HCT116 (cell line): ENCODE measurements at regions not wholly inside any gene's neighbourhood (a gene's known extent, or its start where the extent isn't known, plus 50 kb on each side); places are given as distances from the start of the nearest gene placed in this dataset.

Experiments used
- ATAC-seq: fragments of 200-7000 bp; cut with Tn5 transposase; 2 replicates; pipeline ENCODE4 v1.9.1; 2020; ENCODE audit warnings: mild to moderate bottlenecking, moderate library complexity
- BruUV-seq: library from RNA; stranded (reverse); fragments of 400-500 nt; replicated peaks from 2 replicates; lab custom pipeline; 2021; lab: Mats Ljungman, UMichigan
- CTCF ChIA-PET: fragments of 300-600 bp; sonication (Branson Sonifier 250); formaldehyde crosslinking; loops from one replicate; lab custom pipeline; 2021; ENCODE audit warnings: antibody characterized with exemption; lab: Charles Lee
- POLR2A ChIA-PET: fragments of 300-600, 350-600 bp; sonication (Branson Sonifier 250); formaldehyde crosslinking; loops from one replicate; lab custom pipeline; 2021; ENCODE audit warnings: antibody characterized with exemption; lab: Charles Lee
- RAD21 ChIA-PET, 2 experiments: fragments of 300-600 bp; sonication (Branson Sonifier 250); formaldehyde crosslinking; loops; one replicate each; lab custom pipeline; 2023; ENCODE audit warnings: low total read pairs in 2 of 2; ENCODE audit not compliant: uncharacterized antibody in 2 of 2, unreplicated experiment in 2 of 2, low non-redundant PET in 1 of 2; lab: Charles Lee
- DNase-seq: peaks from one replicate; pipeline ENCODE4 v3.0.0-alpha.2; 2010; ENCODE audit warnings: low read depth, low spot score
- H2AFZ ChIP-seq: fragments of 200-600 bp; shearing (Covaris generic), sonication (generic); 2 replicates; pipeline ENCODE4 v1.6.1; 2017; ENCODE audit warnings: low read depth, mixed run types, mixed read lengths, antibody characterized with exemption, low read length; ENCODE audit not compliant: poor library complexity, severe bottlenecking
- H3K27ac ChIP-seq: 2 replicates; pipeline ENCODE4 v1.5.1; 2012; ENCODE audit warnings: low read depth, low read length
- H3K27me3 ChIP-seq: fragments of 200-600 bp; sonication (generic); 2 replicates; pipeline ENCODE4 v1.6.1; 2016; ENCODE audit warnings: mixed run types, low read length, mixed read lengths; ENCODE audit not compliant: insufficient read depth
- H3K36me3 ChIP-seq, 2 experiments: fragments of 200-500 bp in 1 of 2; fragments of 200-600 bp in 1 of 2; sonication (Bioruptor generic) in 1 of 2; sonication (generic) in 1 of 2; 2 replicates each; pipeline versions ENCODE4 v1.5.1 to v1.6.1; 2014 to 2016; ENCODE audit warnings: low read length in 2 of 2, inconsistent platforms in 1 of 2, mixed read lengths in 1 of 2, mixed run types in 1 of 2; ENCODE audit not compliant: insufficient read depth in 2 of 2, control insufficient read depth in 1 of 2
- H3K4me1 ChIP-seq, 2 experiments: fragments of 200-600 bp in 1 of 2; sonication (generic) in 1 of 2; 2 replicates each; pipeline versions ENCODE4 v1.5.1 to v1.6.1; 2012 to 2017; ENCODE audit warnings: low read length in 2 of 2, inconsistent platforms in 1 of 2, mild to moderate bottlenecking in 1 of 2, mixed read lengths in 1 of 2, mixed run types in 1 of 2, moderate library complexity in 1 of 2; ENCODE audit not compliant: insufficient read depth in 2 of 2, control insufficient read depth in 1 of 2
- H3K4me2 ChIP-seq: fragments of 200-600 bp; sonication (generic); 2 replicates; pipeline ENCODE4 v1.6.1; 2017; ENCODE audit warnings: mixed run types, low read length, mixed read lengths
- H3K4me3 ChIP-seq, 2 experiments: fragments of 200-600 bp in 1 of 2; sonication (generic) in 1 of 2; replicated peaks in 1 of 2; 2 replicates each; pipeline ENCODE4 v1.5.1; 2011 to 2016; ENCODE audit warnings: low read length in 2 of 2, control low read depth in 1 of 2, low read depth in 1 of 2, mild to moderate bottlenecking in 1 of 2, mixed read lengths in 1 of 2, mixed run types in 1 of 2
- H3K79me2 ChIP-seq: fragments of 200-600 bp; sonication (generic); 2 replicates; pipeline ENCODE4 v1.6.1; 2017; ENCODE audit warnings: mild to moderate bottlenecking, mixed run types, low read length, moderate library complexity, mixed read lengths; ENCODE audit not compliant: insufficient read depth
- H3K9ac ChIP-seq: fragments of 200-600 bp; sonication (generic); 2 replicates; pipeline ENCODE4 v1.6.1; 2016; ENCODE audit warnings: low read length, mixed read lengths
- H3K9me2 ChIP-seq: fragments of 200-600 bp; sonication (generic), shearing (Covaris generic); 2 replicates; pipeline ENCODE4 v1.6.1; 2017; ENCODE audit warnings: mixed run types, mild to moderate bottlenecking, moderate library complexity; ENCODE audit not compliant: insufficient read depth
- H3K9me3 ChIP-seq, 2 experiments: fragments of 200-500 bp in 1 of 2; fragments of 200-600 bp in 1 of 2; sonication (Bioruptor generic) in 1 of 2; sonication (generic) in 1 of 2; 2 replicates each; pipeline ENCODE4 v1.6.1; 2014 to 2017; ENCODE audit warnings: low read length in 2 of 2, mixed read lengths in 2 of 2, inconsistent platforms in 1 of 2, low read depth in 1 of 2, mild to moderate bottlenecking in 1 of 2, mixed run types in 1 of 2, moderate library complexity in 1 of 2; ENCODE audit not compliant: control insufficient read depth in 1 of 2, insufficient read depth in 1 of 2
- H4K20me1 ChIP-seq: fragments of 200-600 bp; sonication (generic), shearing (Covaris generic); 2 replicates; pipeline ENCODE4 v1.6.1; 2017; ENCODE audit warnings: mixed run types, mild to moderate bottlenecking, moderate library complexity; ENCODE audit not compliant: insufficient read depth
- CBX3 ChIP-seq: IDR thresholded peaks from 2 replicates; pipeline ENCODE4 v1.6.1; 2012; ENCODE audit warnings: low read depth
- CEBPB ChIP-seq: IDR thresholded peaks from 2 replicates; pipeline ENCODE4 v1.6.1; 2012; ENCODE audit warnings: low read depth
- EGR1 ChIP-seq: IDR thresholded peaks from 2 replicates; pipeline ENCODE4 v1.6.1; 2012; ENCODE audit warnings: low read depth
- ELF1 ChIP-seq: IDR thresholded peaks from 2 replicates; pipeline ENCODE4 v1.6.1; 2012; ENCODE audit warnings: low read depth, borderline replicate concordance
- EZH2 ChIP-seq: fragments of 200-600 bp; sonication (generic); IDR thresholded peaks from 2 replicates; pipeline ENCODE4 v1.6.1; 2017; ENCODE audit warnings: antibody characterized with exemption, mixed run types
- FOSL1 ChIP-seq: IDR thresholded peaks from 2 replicates; pipeline ENCODE4 v1.6.1; 2012; ENCODE audit warnings: low read depth
- JUND ChIP-seq: IDR thresholded peaks from 2 replicates; pipeline ENCODE4 v1.6.1; 2012
- POLR2A ChIP-seq: IDR thresholded peaks from 2 replicates; pipeline ENCODE4 v1.7.0; 2011; ENCODE audit warnings: borderline replicate concordance; ENCODE audit not compliant: insufficient read depth, insufficient read length; ENCODE audit errors: extremely low read depth
- POLR2AphosphoS5 ChIP-seq: IDR thresholded peaks from 2 replicates; pipeline ENCODE4 v1.6.1; 2011; ENCODE audit warnings: mild to moderate bottlenecking, low read depth, low read length, moderate library complexity
- SIN3A ChIP-seq: IDR thresholded peaks from 2 replicates; pipeline ENCODE4 v1.6.1; 2012; ENCODE audit warnings: low read depth
- SP1 ChIP-seq: IDR thresholded peaks from 2 replicates; pipeline ENCODE4 v1.6.1; 2012; ENCODE audit warnings: low read depth
- SRF ChIP-seq: IDR thresholded peaks from 2 replicates; pipeline ENCODE4 v1.6.1; 2012; ENCODE audit warnings: low read depth
- TCF7L2 ChIP-seq: IDR thresholded peaks from 2 replicates; pipeline ENCODE4 v1.7.0; 2011; ENCODE audit warnings: borderline replicate concordance, inconsistent platforms; ENCODE audit not compliant: insufficient read depth, insufficient read length; ENCODE audit errors: extremely low read depth
- YY1 ChIP-seq: IDR thresholded peaks from 2 replicates; pipeline ENCODE4 v1.6.1; 2011; ENCODE audit warnings: low read length, low read depth, moderate library complexity, mild to moderate bottlenecking; ENCODE audit not compliant: insufficient replicate concordance; ENCODE audit errors: extremely low read depth
- ZFX ChIP-seq: fragments of 450-650 bp; IDR thresholded peaks from 2 replicates; pipeline ENCODE4 v1.6.1; 2017
- intact Hi-C: fragments of 100-400 bp; cut with micrococcal nuclease; formaldehyde crosslinking; loops from 2 replicates; pipeline ENCODE4 v1.10.0; 2022
- TF ChIP-seq, protein P1 (sequence below): IDR thresholded peaks from 2 replicates; pipeline ENCODE4 v1.6.1; 2012
- TF ChIP-seq, protein P2 (sequence below): IDR thresholded peaks from 2 replicates; pipeline ENCODE4 v1.6.1; 2012; ENCODE audit warnings: low read depth
- TF ChIP-seq, protein P3 (sequence below): IDR thresholded peaks from 2 replicates; pipeline ENCODE4 v1.6.1; 2011; ENCODE audit warnings: mild to moderate bottlenecking, low read length, moderate library complexity; ENCODE audit not compliant: insufficient replicate concordance; ENCODE audit errors: extremely low read depth
- TF ChIP-seq, protein P4 (sequence below): IDR thresholded peaks from 2 replicates; pipeline ENCODE4 v1.6.1; 2012
- TF ChIP-seq, protein P5 (sequence below), 3 experiments: fragments of 200-600 bp in 1 of 3; sonication (generic) in 1 of 3; IDR thresholded peaks in 2 of 3; conservative IDR thresholded peaks in 1 of 3; 2 replicates each; pipeline ENCODE4 v1.5.1; 2012 to 2017; ENCODE audit warnings: low read depth in 2 of 3, low read length in 2 of 3, antibody characterized with exemption in 1 of 3, borderline replicate concordance in 1 of 3, control low read depth in 1 of 3, mild to moderate bottlenecking in 1 of 3, mixed read lengths in 1 of 3, mixed run types in 1 of 3, moderate library complexity in 1 of 3; ENCODE audit not compliant: insufficient read depth in 1 of 3

DNA sequence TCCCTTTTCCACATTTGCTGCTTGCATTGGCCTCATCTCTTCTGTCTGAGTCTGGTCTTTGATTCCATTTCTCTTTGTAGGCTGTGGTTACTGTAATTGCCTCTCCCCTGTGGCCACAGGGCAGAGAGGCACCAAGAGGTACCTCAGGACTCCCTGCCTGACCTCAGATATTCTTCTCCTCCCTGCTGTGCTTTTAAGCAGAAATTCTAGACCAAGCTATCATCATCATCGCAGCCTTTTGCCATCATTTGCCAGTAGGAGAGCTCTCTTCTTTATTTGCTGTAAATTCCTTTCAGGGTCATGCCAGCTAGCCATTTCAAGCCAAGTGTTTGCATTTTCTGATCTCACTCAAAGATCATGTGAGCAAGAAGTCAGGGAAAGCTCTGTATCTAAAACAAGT is 369.6 kb downstream of the ICE1 start:
- POLR2A ChIA-PET: no interaction called here
- Histone ChIP-seq H3K4me1 (no peaks in the 10 kb centered on the region), H4K20me1 (no peaks in the 10 kb centered on the region), H3K4me3 (no peak overlapping the region)
- no peak for DNase-seq
- TF ChIP-seq, protein P1, sequence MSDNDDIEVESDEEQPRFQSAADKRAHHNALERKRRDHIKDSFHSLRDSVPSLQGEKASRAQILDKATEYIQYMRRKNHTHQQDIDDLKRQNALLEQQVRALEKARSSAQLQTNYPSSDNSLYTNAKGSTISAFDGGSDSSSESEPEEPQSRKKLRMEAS: no peak
- TF ChIP-seq FOSL1 (no peak), POLR2A (no peak), CEBPB (no peak), JUND (no peak), SIN3A (no peak), EGR1 (no peak), SP1 (no peak), CBX3 (no peak), ZFX (no peak), ELF1 (no peak), SRF (no peak), EZH2 (no peak), TCF7L2 (no peak), POLR2AphosphoS5 (no peak), YY1 (no peak)
- TF ChIP-seq, protein P2, sequence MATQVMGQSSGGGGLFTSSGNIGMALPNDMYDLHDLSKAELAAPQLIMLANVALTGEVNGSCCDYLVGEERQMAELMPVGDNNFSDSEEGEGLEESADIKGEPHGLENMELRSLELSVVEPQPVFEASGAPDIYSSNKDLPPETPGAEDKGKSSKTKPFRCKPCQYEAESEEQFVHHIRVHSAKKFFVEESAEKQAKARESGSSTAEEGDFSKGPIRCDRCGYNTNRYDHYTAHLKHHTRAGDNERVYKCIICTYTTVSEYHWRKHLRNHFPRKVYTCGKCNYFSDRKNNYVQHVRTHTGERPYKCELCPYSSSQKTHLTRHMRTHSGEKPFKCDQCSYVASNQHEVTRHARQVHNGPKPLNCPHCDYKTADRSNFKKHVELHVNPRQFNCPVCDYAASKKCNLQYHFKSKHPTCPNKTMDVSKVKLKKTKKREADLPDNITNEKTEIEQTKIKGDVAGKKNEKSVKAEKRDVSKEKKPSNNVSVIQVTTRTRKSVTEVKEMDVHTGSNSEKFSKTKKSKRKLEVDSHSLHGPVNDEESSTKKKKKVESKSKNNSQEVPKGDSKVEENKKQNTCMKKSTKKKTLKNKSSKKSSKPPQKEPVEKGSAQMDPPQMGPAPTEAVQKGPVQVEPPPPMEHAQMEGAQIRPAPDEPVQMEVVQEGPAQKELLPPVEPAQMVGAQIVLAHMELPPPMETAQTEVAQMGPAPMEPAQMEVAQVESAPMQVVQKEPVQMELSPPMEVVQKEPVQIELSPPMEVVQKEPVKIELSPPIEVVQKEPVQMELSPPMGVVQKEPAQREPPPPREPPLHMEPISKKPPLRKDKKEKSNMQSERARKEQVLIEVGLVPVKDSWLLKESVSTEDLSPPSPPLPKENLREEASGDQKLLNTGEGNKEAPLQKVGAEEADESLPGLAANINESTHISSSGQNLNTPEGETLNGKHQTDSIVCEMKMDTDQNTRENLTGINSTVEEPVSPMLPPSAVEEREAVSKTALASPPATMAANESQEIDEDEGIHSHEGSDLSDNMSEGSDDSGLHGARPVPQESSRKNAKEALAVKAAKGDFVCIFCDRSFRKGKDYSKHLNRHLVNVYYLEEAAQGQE: no peak
- TF ChIP-seq, protein P3, sequence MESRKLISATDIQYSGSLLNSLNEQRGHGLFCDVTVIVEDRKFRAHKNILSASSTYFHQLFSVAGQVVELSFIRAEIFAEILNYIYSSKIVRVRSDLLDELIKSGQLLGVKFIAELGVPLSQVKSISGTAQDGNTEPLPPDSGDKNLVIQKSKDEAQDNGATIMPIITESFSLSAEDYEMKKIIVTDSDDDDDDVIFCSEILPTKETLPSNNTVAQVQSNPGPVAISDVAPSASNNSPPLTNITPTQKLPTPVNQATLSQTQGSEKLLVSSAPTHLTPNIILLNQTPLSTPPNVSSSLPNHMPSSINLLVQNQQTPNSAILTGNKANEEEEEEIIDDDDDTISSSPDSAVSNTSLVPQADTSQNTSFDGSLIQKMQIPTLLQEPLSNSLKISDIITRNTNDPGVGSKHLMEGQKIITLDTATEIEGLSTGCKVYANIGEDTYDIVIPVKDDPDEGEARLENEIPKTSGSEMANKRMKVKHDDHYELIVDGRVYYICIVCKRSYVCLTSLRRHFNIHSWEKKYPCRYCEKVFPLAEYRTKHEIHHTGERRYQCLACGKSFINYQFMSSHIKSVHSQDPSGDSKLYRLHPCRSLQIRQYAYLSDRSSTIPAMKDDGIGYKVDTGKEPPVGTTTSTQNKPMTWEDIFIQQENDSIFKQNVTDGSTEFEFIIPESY: no peak
- TF ChIP-seq, protein P4, sequence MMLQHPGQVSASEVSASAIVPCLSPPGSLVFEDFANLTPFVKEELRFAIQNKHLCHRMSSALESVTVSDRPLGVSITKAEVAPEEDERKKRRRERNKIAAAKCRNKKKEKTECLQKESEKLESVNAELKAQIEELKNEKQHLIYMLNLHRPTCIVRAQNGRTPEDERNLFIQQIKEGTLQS: no peak
- TF ChIP-seq, protein P5, sequence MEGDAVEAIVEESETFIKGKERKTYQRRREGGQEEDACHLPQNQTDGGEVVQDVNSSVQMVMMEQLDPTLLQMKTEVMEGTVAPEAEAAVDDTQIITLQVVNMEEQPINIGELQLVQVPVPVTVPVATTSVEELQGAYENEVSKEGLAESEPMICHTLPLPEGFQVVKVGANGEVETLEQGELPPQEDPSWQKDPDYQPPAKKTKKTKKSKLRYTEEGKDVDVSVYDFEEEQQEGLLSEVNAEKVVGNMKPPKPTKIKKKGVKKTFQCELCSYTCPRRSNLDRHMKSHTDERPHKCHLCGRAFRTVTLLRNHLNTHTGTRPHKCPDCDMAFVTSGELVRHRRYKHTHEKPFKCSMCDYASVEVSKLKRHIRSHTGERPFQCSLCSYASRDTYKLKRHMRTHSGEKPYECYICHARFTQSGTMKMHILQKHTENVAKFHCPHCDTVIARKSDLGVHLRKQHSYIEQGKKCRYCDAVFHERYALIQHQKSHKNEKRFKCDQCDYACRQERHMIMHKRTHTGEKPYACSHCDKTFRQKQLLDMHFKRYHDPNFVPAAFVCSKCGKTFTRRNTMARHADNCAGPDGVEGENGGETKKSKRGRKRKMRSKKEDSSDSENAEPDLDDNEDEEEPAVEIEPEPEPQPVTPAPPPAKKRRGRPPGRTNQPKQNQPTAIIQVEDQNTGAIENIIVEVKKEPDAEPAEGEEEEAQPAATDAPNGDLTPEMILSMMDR (IDR thresholded peaks at IDR 0.05 in 2 of 3, conservative IDR thresholded peaks at IDR 0.05 in 1 of 3; ENCODE audit: borderline replicate concordance in 1 of 3, insufficient read depth in 1 of 3, low read depth in 2 of 3, low read length in 2 of 3): no peak
- TF ChIP-seq, all 23 proteins: peak for 0
- Histone ChIP-seq H3K9me3 (no peaks in the 10 kb centered on the region), H3K27me3 (0 out of 2 replicates have a peak, but pooled peaks cover 2% of the 10 kb centered on the region), H3K9me2 (no peaks in the 10 kb centered on the region), H3K36me3 (no peaks in the 10 kb centered on the region), H3K27ac (no peak overlapping the region), H2AFZ (no peak overlapping the region), H3K4me2 (no peak overlapping the region), H3K9ac (no peak overlapping the region), H3K79me2 (no peaks in the 10 kb centered on the region)
- ChIA-PET RAD21 (no interaction called here), CTCF (no interaction called here)
- intact Hi-C loops: no loop called here
- no TSS peak for BruUV-seq
- no peak for ATAC-seq
